ENCODE measurements at regions not wholly inside any gene's neighbourhood (a gene's known extent, or its start where the extent isn't known, plus 50 kb on each side); places are given as distances from the start of the nearest gene placed in this dataset.

DNA sequence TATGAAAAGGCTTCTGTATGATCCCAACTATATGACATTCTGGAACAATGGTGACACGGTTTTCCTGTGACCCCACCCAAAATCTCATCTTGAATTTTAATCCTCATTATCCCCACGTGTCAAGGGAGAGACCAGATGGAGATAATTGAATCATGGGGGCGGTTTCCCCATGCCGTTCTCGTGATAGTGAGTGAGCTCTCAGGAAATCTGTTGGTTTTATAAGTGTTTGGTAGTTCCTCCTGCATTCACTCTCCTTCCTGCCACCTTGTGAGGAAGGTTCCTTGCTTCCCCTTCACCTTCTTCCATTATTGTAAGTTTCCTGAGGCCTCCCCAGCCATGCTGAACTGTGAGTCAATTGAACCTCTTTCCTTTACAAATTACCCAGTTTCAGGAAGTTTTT, 53.1 kb upstream of the TSPAN18 start:
- TF ChIP-seq SUZ12 (IDR thresholded peaks at IDR 0.05) = no peak
- no peak for TF ChIP-seq FOXM1 (IDR thresholded peaks at IDR 0.05; ENCODE audit: borderline replicate concordance)

Measured in HEK293T (cell line).